Liver (tissue), 8 donors: ENCODE measurements at regions not wholly inside any gene's neighbourhood (a gene's known extent, or its start where the extent isn't known, plus 50 kb on each side); places are given as distances from the start of the nearest gene placed in this dataset.

Experiments used
- DNase-seq: peaks from one replicate; pipeline ENCODE4 v3.0.0-alpha.2; 2017; ENCODE audit warnings: low spot score
- H3K27ac ChIP-seq, 2 donors: one replicate each; pipeline ENCODE4 v1.7.0; 2013; ENCODE audit warnings: inconsistent platforms in 2 of 2, low read length in 2 of 2, control low read depth in 1 of 2, low read depth in 1 of 2, mild to moderate bottlenecking in 1 of 2
- H3K27me3 ChIP-seq, 4 donors: one replicate each; pipeline versions ENCODE4 v1.6.1 to v1.7.0; 2013; ENCODE audit warnings: low read length in 3 of 4, inconsistent platforms in 1 of 4, mild to moderate bottlenecking in 1 of 4, moderate library complexity in 1 of 4; ENCODE audit not compliant: control insufficient read depth in 4 of 4, insufficient read depth in 4 of 4
- H3K36me3 ChIP-seq, 4 donors: one replicate each; pipeline versions ENCODE4 v1.6.1 to v1.7.0; 2013; ENCODE audit warnings: low read length in 3 of 4, mild to moderate bottlenecking in 3 of 4, low read depth in 1 of 4, moderate library complexity in 1 of 4; ENCODE audit not compliant: control insufficient read depth in 4 of 4, insufficient read depth in 3 of 4
- H3K4me1 ChIP-seq, 4 donors: one replicate each; pipeline versions ENCODE4 v1.6.1 to v1.7.0; 2013; ENCODE audit warnings: low read length in 3 of 4, mild to moderate bottlenecking in 3 of 4, moderate library complexity in 1 of 4; ENCODE audit not compliant: control insufficient read depth in 4 of 4, insufficient read depth in 4 of 4
- H3K4me3 ChIP-seq, 3 donors: one replicate each; pipeline versions ENCODE4 v1.6.1 to v1.7.0; 2013; ENCODE audit warnings: low read length in 3 of 3, control low read depth in 1 of 3, low read depth in 1 of 3, mild to moderate bottlenecking in 1 of 3
- H3K9ac ChIP-seq, 2 donors: one replicate each; pipeline ENCODE4 v1.7.0; 2013; ENCODE audit warnings: low read length in 2 of 2, mild to moderate bottlenecking in 2 of 2, moderate library complexity in 2 of 2, control low read depth in 1 of 2, low read depth in 1 of 2
- H3K9me3 ChIP-seq, 4 donors: one replicate each; pipeline versions ENCODE4 v1.6.1 to v1.7.0; 2013; ENCODE audit warnings: low read length in 3 of 4; ENCODE audit not compliant: control insufficient read depth in 4 of 4
- EGR1 ChIP-seq, 2 donors: IDR thresholded peaks; 2 replicates each; pipeline ENCODE4 v1.6.1; 2016 to 2018; ENCODE audit warnings: antibody characterized with exemption in 2 of 2, low read depth in 2 of 2
- FOXA1 ChIP-seq: IDR thresholded peaks from 2 replicates; pipeline ENCODE4 v1.6.1; 2016; ENCODE audit warnings: antibody characterized with exemption
- GABPA ChIP-seq, 2 donors: IDR thresholded peaks in 1 of 2; conservative IDR thresholded peaks in 1 of 2; 2 replicates each; pipeline ENCODE4 v1.6.1; 2016; ENCODE audit warnings: antibody characterized with exemption in 2 of 2, mild to moderate bottlenecking in 1 of 2, moderate library complexity in 1 of 2
- HNF4A ChIP-seq, 2 donors: conservative IDR thresholded peaks; 2 replicates each; pipeline ENCODE4 v1.6.1; 2016; ENCODE audit warnings: antibody characterized with exemption in 2 of 2, mild to moderate bottlenecking in 2 of 2
- RAD21 ChIP-seq, 2 donors: IDR thresholded peaks; 2 replicates each; pipeline ENCODE4 v1.6.1; 2016; ENCODE audit warnings: antibody characterized with exemption in 2 of 2, mild to moderate bottlenecking in 2 of 2
- SP1 ChIP-seq: IDR thresholded peaks from 2 replicates; pipeline ENCODE4 v1.6.1; 2018; ENCODE audit warnings: antibody characterized with exemption, mild to moderate bottlenecking
- TAF1 ChIP-seq: conservative IDR thresholded peaks from 2 replicates; pipeline ENCODE4 v1.6.1; 2016; ENCODE audit warnings: antibody characterized with exemption, mild to moderate bottlenecking
- YY1 ChIP-seq: IDR thresholded peaks from 2 replicates; pipeline ENCODE4 v1.6.1; 2016; ENCODE audit warnings: antibody characterized with exemption, mild to moderate bottlenecking
- WGBS: extraction: QIAGEN DNeasy Blood & Tissue Kit; methylation state at CpG from one replicate; pipeline ENCODE4 v1.1.7; 2013; 5-methylcytosine and 5-hydroxymethylcytosine counted together
- TF ChIP-seq, protein P1 (sequence below): IDR thresholded peaks from 2 replicates; pipeline ENCODE4 v1.6.1; 2016; ENCODE audit warnings: antibody characterized with exemption, mild to moderate bottlenecking
- TF ChIP-seq, protein P2 (sequence below): IDR thresholded peaks from 2 replicates; pipeline ENCODE4 v1.6.1; 2016; ENCODE audit warnings: antibody characterized with exemption
- TF ChIP-seq, protein P3 (sequence below): fragments of 150-350 bp; IDR thresholded peaks from 2 replicates; pipeline ENCODE4 v1.5.1; 2017; ENCODE audit warnings: improper control_type of control experiment, low read depth, low read length; ENCODE audit not compliant: missing input control
- TF ChIP-seq, protein P4 (sequence below): IDR thresholded peaks from 2 replicates; pipeline ENCODE4 v1.6.1; 2016; ENCODE audit warnings: antibody characterized with exemption
- donor health status: healthy.
- donor health status: healthy.
- donor health status: healthy.
- donor health status: healthy.
- donor health status: healthy.

DNA sequence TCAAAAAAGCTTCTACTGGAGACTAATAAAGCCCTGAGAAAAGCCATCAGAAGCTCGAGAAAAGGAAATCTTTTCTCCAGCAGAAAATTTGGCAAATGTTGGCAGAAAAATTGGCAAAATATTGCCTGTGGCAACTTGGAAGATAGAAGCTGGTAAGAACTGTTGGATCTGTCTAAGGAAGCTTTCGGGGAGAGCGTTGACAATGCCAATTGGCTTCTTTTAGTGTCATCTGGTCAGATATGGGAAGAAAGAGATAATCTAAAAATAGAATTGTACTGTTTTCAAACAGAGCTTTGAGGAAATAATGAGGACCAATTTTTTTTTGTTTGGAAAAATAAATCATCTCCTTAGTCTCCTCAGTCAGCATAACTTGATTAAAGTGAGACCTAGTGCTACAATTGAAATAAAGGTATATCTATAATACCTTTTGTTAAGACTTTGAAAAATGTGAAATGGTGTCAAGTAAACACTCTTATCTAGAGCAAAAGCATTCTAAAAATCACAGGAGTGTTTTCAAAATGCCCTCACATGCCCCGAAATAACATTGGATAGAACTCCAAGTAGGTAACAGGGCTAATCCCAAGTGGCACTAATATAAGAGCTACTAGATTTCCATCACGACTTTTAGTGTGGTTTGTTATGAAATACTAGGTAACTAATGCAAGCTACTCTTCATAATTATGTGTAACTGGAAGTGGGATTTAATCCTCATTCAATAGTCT lies 882.2 kb upstream of the B3GALT2 start (continued):
- TF ChIP-seq, protein P1, sequence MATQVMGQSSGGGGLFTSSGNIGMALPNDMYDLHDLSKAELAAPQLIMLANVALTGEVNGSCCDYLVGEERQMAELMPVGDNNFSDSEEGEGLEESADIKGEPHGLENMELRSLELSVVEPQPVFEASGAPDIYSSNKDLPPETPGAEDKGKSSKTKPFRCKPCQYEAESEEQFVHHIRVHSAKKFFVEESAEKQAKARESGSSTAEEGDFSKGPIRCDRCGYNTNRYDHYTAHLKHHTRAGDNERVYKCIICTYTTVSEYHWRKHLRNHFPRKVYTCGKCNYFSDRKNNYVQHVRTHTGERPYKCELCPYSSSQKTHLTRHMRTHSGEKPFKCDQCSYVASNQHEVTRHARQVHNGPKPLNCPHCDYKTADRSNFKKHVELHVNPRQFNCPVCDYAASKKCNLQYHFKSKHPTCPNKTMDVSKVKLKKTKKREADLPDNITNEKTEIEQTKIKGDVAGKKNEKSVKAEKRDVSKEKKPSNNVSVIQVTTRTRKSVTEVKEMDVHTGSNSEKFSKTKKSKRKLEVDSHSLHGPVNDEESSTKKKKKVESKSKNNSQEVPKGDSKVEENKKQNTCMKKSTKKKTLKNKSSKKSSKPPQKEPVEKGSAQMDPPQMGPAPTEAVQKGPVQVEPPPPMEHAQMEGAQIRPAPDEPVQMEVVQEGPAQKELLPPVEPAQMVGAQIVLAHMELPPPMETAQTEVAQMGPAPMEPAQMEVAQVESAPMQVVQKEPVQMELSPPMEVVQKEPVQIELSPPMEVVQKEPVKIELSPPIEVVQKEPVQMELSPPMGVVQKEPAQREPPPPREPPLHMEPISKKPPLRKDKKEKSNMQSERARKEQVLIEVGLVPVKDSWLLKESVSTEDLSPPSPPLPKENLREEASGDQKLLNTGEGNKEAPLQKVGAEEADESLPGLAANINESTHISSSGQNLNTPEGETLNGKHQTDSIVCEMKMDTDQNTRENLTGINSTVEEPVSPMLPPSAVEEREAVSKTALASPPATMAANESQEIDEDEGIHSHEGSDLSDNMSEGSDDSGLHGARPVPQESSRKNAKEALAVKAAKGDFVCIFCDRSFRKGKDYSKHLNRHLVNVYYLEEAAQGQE, result no peak

DNA sequence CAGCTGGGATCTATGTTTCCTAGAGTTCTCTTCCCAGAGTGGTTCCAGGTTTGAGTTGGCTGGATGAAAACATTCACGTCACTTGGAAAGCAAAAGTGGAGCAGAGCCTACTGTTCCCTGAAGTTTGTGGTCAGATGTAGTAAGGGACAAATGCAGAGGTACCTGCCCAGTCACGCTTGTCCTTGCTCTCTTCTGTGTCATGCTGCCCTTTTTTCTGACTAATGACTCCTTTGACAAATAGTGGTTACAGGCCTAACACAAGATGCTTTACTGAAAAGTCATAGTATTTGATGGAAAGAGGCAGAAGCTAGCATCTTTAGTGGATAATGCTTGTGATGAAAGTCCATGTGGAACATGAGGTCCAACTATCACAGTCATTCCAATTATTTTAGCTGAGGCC lies 881.4 kb upstream of the B3GALT2 start:
- Histone ChIP-seq H3K27ac (no peak overlapping the region), H3K4me1 (no peaks in the 10 kb centered on the region), H3K36me3 (no peaks in the 10 kb centered on the region), H3K27me3 (no peaks in the 10 kb centered on the region), H3K9ac (no peak overlapping the region), H3K9me3 (no peaks in the 10 kb centered on the region), H3K4me3 (no peak overlapping the region)
- TF ChIP-seq TAF1, result no peak
- no peak for TF ChIP-seq EGR1 (IDR thresholded peaks at IDR 0.05; ENCODE audit: low read depth in 2 of 2)
- TF ChIP-seq, protein P2, sequence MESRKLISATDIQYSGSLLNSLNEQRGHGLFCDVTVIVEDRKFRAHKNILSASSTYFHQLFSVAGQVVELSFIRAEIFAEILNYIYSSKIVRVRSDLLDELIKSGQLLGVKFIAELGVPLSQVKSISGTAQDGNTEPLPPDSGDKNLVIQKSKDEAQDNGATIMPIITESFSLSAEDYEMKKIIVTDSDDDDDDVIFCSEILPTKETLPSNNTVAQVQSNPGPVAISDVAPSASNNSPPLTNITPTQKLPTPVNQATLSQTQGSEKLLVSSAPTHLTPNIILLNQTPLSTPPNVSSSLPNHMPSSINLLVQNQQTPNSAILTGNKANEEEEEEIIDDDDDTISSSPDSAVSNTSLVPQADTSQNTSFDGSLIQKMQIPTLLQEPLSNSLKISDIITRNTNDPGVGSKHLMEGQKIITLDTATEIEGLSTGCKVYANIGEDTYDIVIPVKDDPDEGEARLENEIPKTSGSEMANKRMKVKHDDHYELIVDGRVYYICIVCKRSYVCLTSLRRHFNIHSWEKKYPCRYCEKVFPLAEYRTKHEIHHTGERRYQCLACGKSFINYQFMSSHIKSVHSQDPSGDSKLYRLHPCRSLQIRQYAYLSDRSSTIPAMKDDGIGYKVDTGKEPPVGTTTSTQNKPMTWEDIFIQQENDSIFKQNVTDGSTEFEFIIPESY, result no peak
- TF ChIP-seq FOXA1, result no peak
- WGBS, result 88% methylated on average over 2 of the region's 2 CpGs
- no peak for DNase-seq

DNA sequence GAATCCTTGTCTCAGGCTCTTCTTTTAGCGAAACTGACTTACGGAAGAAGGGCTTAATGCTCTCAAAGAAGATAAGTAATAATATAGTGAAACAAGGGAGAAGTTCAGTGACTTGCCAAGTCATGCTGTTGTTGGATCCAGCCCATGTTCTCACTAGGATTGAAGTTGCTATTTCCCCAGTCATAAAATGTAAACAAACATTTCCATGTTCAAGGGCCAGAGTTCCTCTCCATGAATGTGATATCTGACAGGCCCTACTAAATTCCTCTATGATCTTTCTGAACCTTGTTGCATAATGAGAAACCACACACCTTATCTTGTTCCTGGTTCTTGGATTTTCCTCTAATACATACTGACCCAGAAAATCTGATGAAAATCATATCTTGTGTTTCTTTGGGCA lies 876.5 kb upstream of the B3GALT2 start:
- H3K27me3 ChIP-seq, result no peaks in the 10 kb centered on the region
- no peaks in the 10 kb centered on the region for H3K36me3 ChIP-seq
- H3K9me3 ChIP-seq, result no peaks in the 10 kb centered on the region
- no peak overlapping the region for H3K4me3 ChIP-seq
- H3K9ac ChIP-seq, result no peak overlapping the region
- 92% methylated on average over 2 of the region's 2 CpGs for WGBS
- H3K4me1 ChIP-seq, result no peaks in the 10 kb centered on the region
- no peak for DNase-seq
- H3K27ac ChIP-seq, result no peak overlapping the region
- no peak for TF ChIP-seq YY1
- TF ChIP-seq RAD21 (IDR thresholded peaks at IDR 0.05), result no peak
- TF ChIP-seq EGR1 (IDR thresholded peaks at IDR 0.05; ENCODE audit: low read depth in 2 of 2), result no peak
- TF ChIP-seq, protein P3, sequence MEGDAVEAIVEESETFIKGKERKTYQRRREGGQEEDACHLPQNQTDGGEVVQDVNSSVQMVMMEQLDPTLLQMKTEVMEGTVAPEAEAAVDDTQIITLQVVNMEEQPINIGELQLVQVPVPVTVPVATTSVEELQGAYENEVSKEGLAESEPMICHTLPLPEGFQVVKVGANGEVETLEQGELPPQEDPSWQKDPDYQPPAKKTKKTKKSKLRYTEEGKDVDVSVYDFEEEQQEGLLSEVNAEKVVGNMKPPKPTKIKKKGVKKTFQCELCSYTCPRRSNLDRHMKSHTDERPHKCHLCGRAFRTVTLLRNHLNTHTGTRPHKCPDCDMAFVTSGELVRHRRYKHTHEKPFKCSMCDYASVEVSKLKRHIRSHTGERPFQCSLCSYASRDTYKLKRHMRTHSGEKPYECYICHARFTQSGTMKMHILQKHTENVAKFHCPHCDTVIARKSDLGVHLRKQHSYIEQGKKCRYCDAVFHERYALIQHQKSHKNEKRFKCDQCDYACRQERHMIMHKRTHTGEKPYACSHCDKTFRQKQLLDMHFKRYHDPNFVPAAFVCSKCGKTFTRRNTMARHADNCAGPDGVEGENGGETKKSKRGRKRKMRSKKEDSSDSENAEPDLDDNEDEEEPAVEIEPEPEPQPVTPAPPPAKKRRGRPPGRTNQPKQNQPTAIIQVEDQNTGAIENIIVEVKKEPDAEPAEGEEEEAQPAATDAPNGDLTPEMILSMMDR, result no peak
- TF ChIP-seq FOXA1, result no peak
- TF ChIP-seq, protein P2, result no peak
- TF ChIP-seq, protein P1, result no peak
- TF ChIP-seq, protein P4, sequence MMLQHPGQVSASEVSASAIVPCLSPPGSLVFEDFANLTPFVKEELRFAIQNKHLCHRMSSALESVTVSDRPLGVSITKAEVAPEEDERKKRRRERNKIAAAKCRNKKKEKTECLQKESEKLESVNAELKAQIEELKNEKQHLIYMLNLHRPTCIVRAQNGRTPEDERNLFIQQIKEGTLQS, result no peak
- no peak for TF ChIP-seq GABPA (IDR thresholded peaks at IDR 0.05 in 1 of 2, conservative IDR thresholded peaks at IDR 0.05 in 1 of 2)
- TF ChIP-seq HNF4A (conservative IDR thresholded peaks at IDR 0.05), result no peak
- no peak for TF ChIP-seq SP1
- no peak for TF ChIP-seq TAF1
